ENCODE measurements at regions not wholly inside any gene's neighbourhood (a gene's known extent, or its start where the extent isn't known, plus 50 kb on each side); places are given as distances from the start of the nearest gene placed in this dataset.

GRCh38 chr10:61110936-61111335 lies 167.0 kb upstream of the RHOBTB1 start:
- TF ChIP-seq CTCF (IDR thresholded peaks at IDR 0.05), result no peak
- TF ChIP-seq POLR2A (IDR thresholded peaks at IDR 0.05), result no peak
- no peak for TF ChIP-seq POLR2AphosphoS5 (IDR thresholded peaks at IDR 0.05)
- DNase-seq (ENCODE audit: low spot score), result no peak
- H3K27ac ChIP-seq, result no peak overlapping the region

GRCh38 chr10:61110188-61110844 lies 166.3 kb upstream of the RHOBTB1 start:
- no peaks in the 10 kb centered on the region for H3K27me3 ChIP-seq (replicated peaks; ENCODE audit: insufficient read depth)
- no peaks in the 10 kb centered on the region for H3K4me1 ChIP-seq (replicated peaks)
- no peak overlapping the region for H3K27ac ChIP-seq
- DNase-seq (ENCODE audit: low spot score), result no peak
- no peak for TF ChIP-seq POLR2AphosphoS5 (IDR thresholded peaks at IDR 0.05)
- no peak for TF ChIP-seq POLR2A (IDR thresholded peaks at IDR 0.05)
- no peak for TF ChIP-seq CTCF (IDR thresholded peaks at IDR 0.05)
- no peaks in the 10 kb centered on the region for H3K9me3 ChIP-seq
- WGBS, result 44% methylated on average over 1 of the region's 1 CpG
- no peak overlapping the region for H3K4me3 ChIP-seq
- H3K36me3 ChIP-seq, result no peaks in the 10 kb centered on the region
- intact Hi-C loops (cut with DNase I), result no loop called here

More at GRCh38 chr10:61110936-61111335, 167.0 kb upstream of the RHOBTB1 start:
- Histone ChIP-seq H3K4me3 (no peak overlapping the region), H3K36me3 (no peaks in the 10 kb centered on the region), H3K27me3 (replicated peaks; ENCODE audit: insufficient read depth) (no peaks in the 10 kb centered on the region), H3K4me1 (replicated peaks) (no peaks in the 10 kb centered on the region), H3K9me3 (no peaks in the 10 kb centered on the region)
- intact Hi-C loops (cut with DNase I), result no loop called here

- DNase-seq (ENCODE audit: low spot score), result no peak
- Histone ChIP-seq H3K4me3 (no peak overlapping the region), H3K9me3 (no peaks in the 10 kb centered on the region), H3K4me1 (replicated peaks) (no peaks in the 10 kb centered on the region), H3K27me3 (replicated peaks; ENCODE audit: insufficient read depth) (no peaks in the 10 kb centered on the region), H3K36me3 (no peaks in the 10 kb centered on the region), H3K27ac (no peak overlapping the region)
- TF ChIP-seq POLR2A (IDR thresholded peaks at IDR 0.05) (no peak), CTCF (IDR thresholded peaks at IDR 0.05) (no peak), POLR2AphosphoS5 (IDR thresholded peaks at IDR 0.05) (no peak)
- 93% methylated on average over 3 of the region's 3 CpGs for WGBS
- intact Hi-C loops (cut with DNase I), result no loop called here
These were observed 164.9 kb upstream of the RHOBTB1 start for GRCh38 chr10:61108915-61109314.

GRCh38 chr10:61100887-61101286 lies 156.9 kb upstream of the RHOBTB1 start:
- H3K36me3 ChIP-seq, result no peaks in the 10 kb centered on the region
- 85% methylated on average over 5 of the region's 5 CpGs for WGBS

GRCh38 chr10:61099756-61100155 lies 155.8 kb upstream of the RHOBTB1 start:
- Histone ChIP-seq H3K4me3 (no peak overlapping the region), H3K27me3 (replicated peaks; ENCODE audit: insufficient read depth) (no peaks in the 10 kb centered on the region), H3K9me3 (no peaks in the 10 kb centered on the region), H3K27ac (no peak overlapping the region), H3K36me3 (no peaks in the 10 kb centered on the region), H3K4me1 (replicated peaks) (no peaks in the 10 kb centered on the region)
- intact Hi-C loops (cut with DNase I), result no loop called here
- no peak for DNase-seq (ENCODE audit: low spot score)
- 62% methylated on average over 4 of the region's 4 CpGs for WGBS
- TF ChIP-seq CTCF (IDR thresholded peaks at IDR 0.05) (no peak), POLR2AphosphoS5 (IDR thresholded peaks at IDR 0.05) (no peak), POLR2A (IDR thresholded peaks at IDR 0.05) (no peak)

More at GRCh38 chr10:61100887-61101286, 156.9 kb upstream of the RHOBTB1 start:
- H3K4me1 ChIP-seq (replicated peaks), result no peaks in the 10 kb centered on the region
- DNase-seq (ENCODE audit: low spot score), result no peak
- H3K4me3 ChIP-seq, result no peak overlapping the region
- intact Hi-C loops (cut with DNase I), result no loop called here
- no peaks in the 10 kb centered on the region for H3K9me3 ChIP-seq
- H3K27me3 ChIP-seq (replicated peaks; ENCODE audit: insufficient read depth), result no peaks in the 10 kb centered on the region
- TF ChIP-seq POLR2AphosphoS5 (IDR thresholded peaks at IDR 0.05), result no peak
- H3K27ac ChIP-seq, result no peak overlapping the region

All from prostate gland (tissue), 2 donors.